ENCODE measurements at regions not wholly inside any gene's neighbourhood (a gene's known extent, or its start where the extent isn't known, plus 50 kb on each side); places are given as distances from the start of the nearest gene placed in this dataset.

- no peaks in the 10 kb centered on the region for H3K27me3 ChIP-seq (replicated peaks; ENCODE audit: insufficient read depth)
- ATAC-seq (ENCODE audit: insufficient number of reproducible peaks, low FRiP score, low read depth) = no peak
- H3K9me3 ChIP-seq = no peaks in the 10 kb centered on the region
- TF ChIP-seq CTCF (IDR thresholded peaks at IDR 0.05) = no peak
- no peak overlapping the region for H3K27ac ChIP-seq
- no peak for DNase-seq (ENCODE audit: low spot score)
- no peaks in the 10 kb centered on the region for H3K36me3 ChIP-seq
- no peak overlapping the region for H3K4me3 ChIP-seq
- H3K4me1 ChIP-seq (ENCODE audit: control insufficient read depth in 1 of 2, low read depth in 2 of 2) = no peaks in the 10 kb centered on the region
Measured at GRCh38 chr10:55263327-55263726, 462.3 kb upstream of the PCDH15 start.

GRCh38 chr10:55242544-55242943 lies 441.5 kb upstream of the PCDH15 start:
- TF ChIP-seq CTCF (IDR thresholded peaks at IDR 0.05) = no peak
- no peak for DNase-seq (ENCODE audit: low spot score)
- Histone ChIP-seq H3K4me1 (ENCODE audit: control insufficient read depth in 1 of 2, low read depth in 2 of 2) (no peaks in the 10 kb centered on the region), H3K4me3 (no peak overlapping the region), H3K9me3 (no peaks in the 10 kb centered on the region), H3K27ac (no peak overlapping the region), H3K36me3 (no peaks in the 10 kb centered on the region), H3K27me3 (replicated peaks; ENCODE audit: insufficient read depth) (no peaks in the 10 kb centered on the region)
- ATAC-seq (ENCODE audit: insufficient number of reproducible peaks, low FRiP score, low read depth) = no peak

- Histone ChIP-seq H3K27me3 (replicated peaks; ENCODE audit: insufficient read depth) (no peaks in the 10 kb centered on the region), H3K4me3 (no peak overlapping the region), H3K27ac (no peak overlapping the region), H3K36me3 (no peaks in the 10 kb centered on the region), H3K9me3 (no peaks in the 10 kb centered on the region), H3K4me1 (ENCODE audit: control insufficient read depth in 1 of 2, low read depth in 2 of 2) (no peaks in the 10 kb centered on the region)
- TF ChIP-seq CTCF (IDR thresholded peaks at IDR 0.05) = no peak
- DNase-seq (ENCODE audit: low spot score) (no peak), ATAC-seq (ENCODE audit: insufficient number of reproducible peaks, low FRiP score, low read depth) (no peak)
Measured at GRCh38 chr10:55237462-55237861, 436.4 kb upstream of the PCDH15 start.

GRCh38 chr10:55233505-55233904 lies 432.5 kb upstream of the PCDH15 start:
- Histone ChIP-seq H3K4me1 (ENCODE audit: control insufficient read depth in 1 of 2, low read depth in 2 of 2) (no peaks in the 10 kb centered on the region), H3K4me3 (no peak overlapping the region), H3K27me3 (replicated peaks; ENCODE audit: insufficient read depth) (no peaks in the 10 kb centered on the region), H3K27ac (no peak overlapping the region), H3K9me3 (no peaks in the 10 kb centered on the region), H3K36me3 (no peaks in the 10 kb centered on the region)
- TF ChIP-seq CTCF (IDR thresholded peaks at IDR 0.05) = no peak
- ATAC-seq (ENCODE audit: insufficient number of reproducible peaks, low FRiP score, low read depth) = no peak
- DNase-seq (ENCODE audit: low spot score) = no peak

GRCh38 chr10:55233090-55233489 lies 432.1 kb upstream of the PCDH15 start:
- ATAC-seq (ENCODE audit: insufficient number of reproducible peaks, low FRiP score, low read depth) (no peak), DNase-seq (ENCODE audit: low spot score) (no peak)
- Histone ChIP-seq H3K9me3 (no peaks in the 10 kb centered on the region), H3K27ac (no peak overlapping the region), H3K27me3 (replicated peaks; ENCODE audit: insufficient read depth) (no peaks in the 10 kb centered on the region), H3K4me3 (no peak overlapping the region), H3K36me3 (no peaks in the 10 kb centered on the region), H3K4me1 (ENCODE audit: control insufficient read depth in 1 of 2, low read depth in 2 of 2) (no peaks in the 10 kb centered on the region)
- TF ChIP-seq CTCF (IDR thresholded peaks at IDR 0.05) = no peak
